ENCODE measurements at regions not wholly inside any gene's neighbourhood (a gene's known extent, or its start where the extent isn't known, plus 50 kb on each side); places are given as distances from the start of the nearest gene placed in this dataset.

DNA sequence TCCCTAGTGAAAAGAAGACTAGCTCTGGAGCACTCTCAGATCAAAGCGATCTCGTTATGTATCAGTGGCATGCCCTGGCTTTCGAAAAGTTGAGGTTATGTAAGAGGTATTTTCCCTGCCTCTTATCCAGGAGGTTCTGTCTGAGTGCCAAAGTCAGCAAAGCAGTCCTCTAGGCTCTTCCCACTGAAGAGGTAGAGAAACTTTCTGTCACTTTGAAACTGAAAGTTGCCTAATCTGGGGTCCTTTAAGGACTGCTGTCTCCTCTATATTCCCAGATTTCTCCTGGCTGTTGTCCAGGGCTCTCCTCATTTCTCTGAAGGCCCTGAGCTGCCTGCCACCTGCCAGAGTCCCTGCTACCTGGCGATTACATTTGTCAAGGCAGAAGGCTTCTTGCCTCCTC, 96.3 kb downstream of the B3GNT2 start (continued):
- TF ChIP-seq, protein P1, sequence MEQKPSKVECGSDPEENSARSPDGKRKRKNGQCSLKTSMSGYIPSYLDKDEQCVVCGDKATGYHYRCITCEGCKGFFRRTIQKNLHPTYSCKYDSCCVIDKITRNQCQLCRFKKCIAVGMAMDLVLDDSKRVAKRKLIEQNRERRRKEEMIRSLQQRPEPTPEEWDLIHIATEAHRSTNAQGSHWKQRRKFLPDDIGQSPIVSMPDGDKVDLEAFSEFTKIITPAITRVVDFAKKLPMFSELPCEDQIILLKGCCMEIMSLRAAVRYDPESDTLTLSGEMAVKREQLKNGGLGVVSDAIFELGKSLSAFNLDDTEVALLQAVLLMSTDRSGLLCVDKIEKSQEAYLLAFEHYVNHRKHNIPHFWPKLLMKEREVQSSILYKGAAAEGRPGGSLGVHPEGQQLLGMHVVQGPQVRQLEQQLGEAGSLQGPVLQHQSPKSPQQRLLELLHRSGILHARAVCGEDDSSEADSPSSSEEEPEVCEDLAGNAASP (IDR thresholded peaks at IDR 0.05), result peak; percentile 42; the same call in 1 of the 2 replicates
- TF ChIP-seq ZNF551 (CRISPR knock-in tag; IDR thresholded peaks at IDR 0.05) (no peak), ZBTB8A (IDR thresholded peaks at IDR 0.05; ENCODE audit: partially characterized antibody) (no peak), NR3C1 (CRISPR knock-in tag; IDR thresholded peaks at IDR 0.05) (no peak), ZSCAN32 (CRISPR knock-in tag; IDR thresholded peaks at IDR 0.05) (no peak), ZNF354B (CRISPR knock-in tag; IDR thresholded peaks at IDR 0.05) (no peak), KDM1A (IDR thresholded peaks at IDR 0.05) (no peak), ZFX (CRISPR knock-in tag; IDR thresholded peaks at IDR 0.05) (no peak)

DNA sequence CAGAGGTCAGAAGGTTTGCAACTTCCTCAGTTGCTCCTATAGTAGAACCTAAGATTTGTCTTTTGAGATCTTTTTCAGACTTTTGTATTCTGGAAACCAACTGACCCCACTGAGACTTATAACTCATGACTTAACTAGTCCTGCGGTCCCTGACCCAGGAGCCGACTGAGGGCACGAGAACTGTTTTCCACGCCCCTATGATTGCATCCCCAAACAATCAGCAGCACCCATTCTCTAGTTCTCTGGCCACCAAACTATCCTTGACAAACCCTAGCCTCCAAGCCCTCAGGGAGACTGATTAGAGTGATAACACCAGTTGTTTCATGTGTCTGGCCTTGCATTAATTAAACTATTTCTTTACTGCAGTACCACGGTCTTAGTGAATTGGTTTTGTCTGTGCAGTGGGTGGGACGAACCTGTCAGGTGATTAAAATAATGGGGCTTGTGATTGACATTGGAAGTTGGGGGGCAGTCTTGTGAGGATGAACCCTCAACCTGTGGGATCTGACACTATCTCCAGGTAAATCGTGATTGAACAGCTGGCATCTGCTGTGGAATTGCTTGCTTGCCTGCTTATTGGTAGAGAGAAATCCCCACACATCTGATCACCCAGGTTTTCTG, 95.7 kb downstream of the B3GNT2 start:
- no peak for FAIRE-seq
- peak overlapping the region; percentile 47; the same call in 1 of the 2 replicates for H3K4me2 ChIP-seq (ENCODE audit: insufficient read depth, low read length)
- in situ Hi-C loops (cut with MboI), result no loop called here

More for the DNA sequence above, 95.7 kb downstream of the B3GNT2 start:
- Histone ChIP-seq H3K79me2 (ENCODE audit: control insufficient read depth, insufficient read depth, low read length) (peaks cover 7% of the 10 kb centered on the region), H3K27me3 (ENCODE audit: control insufficient read depth in 2 of 2, insufficient read depth in 2 of 2, low read length in 2 of 2) (no peaks in the 10 kb centered on the region), H3K9ac (ENCODE audit: insufficient read depth in 1 of 2, low read depth in 2 of 2, low read length in 2 of 2) (peak overlapping the region in 1 of 2 experiments; percentile 7; a peak in 1 of 4 replicates), H3K4me3 (no peak overlapping the region), H3K4me1 (replicated peaks in 1 of 2; ENCODE audit: control insufficient read depth in 2 of 2, insufficient read depth in 2 of 2, low read length in 2 of 2) (peaks cover 49 to 63% of the 10 kb centered on the region in 2 experiments), H2AFZ (ENCODE audit: low read depth, low read length) (peak overlapping the region; percentile 58), H4K20me1 (replicated peaks; ENCODE audit: control insufficient read depth, insufficient read depth, low read length) (no peaks in the 10 kb centered on the region), H3K9me3 (replicated peaks; ENCODE audit: control insufficient read depth, insufficient read depth, low read depth, low read length) (no peaks in the 10 kb centered on the region), H3K9me1 (ENCODE audit: control insufficient read depth, insufficient read depth, low read length) (no peaks in the 10 kb centered on the region), H3K27ac (ENCODE audit: extremely low read depth, low read depth, low read length) (no peak overlapping the region), H3K36me3 (ENCODE audit: control insufficient read depth, insufficient read depth, low read length) (no peaks in the 10 kb centered on the region)
- POLR2A ChIA-PET, result no interaction called here
- intact Hi-C loops (cut with micrococcal nuclease), result no loop called here
- CTCF ChIA-PET (ENCODE audit: low intra/inter-chr PET ratio), result no interaction called here
- no TSS peak for BruUV-seq (replicated peaks)
- TF ChIP-seq TEAD1 (CRISPR knock-in tag; IDR thresholded peaks at IDR 0.05) (no peak), SP1 (CRISPR knock-in tag; IDR thresholded peaks at IDR 0.05) (no peak), FOXA1 (IDR thresholded peaks at IDR 0.05; ENCODE audit: borderline replicate concordance) (no peak), CCNT2 (IDR thresholded peaks at IDR 0.05; ENCODE audit: borderline replicate concordance, extremely low read depth, insufficient read length, low read depth, low read length) (no peak), MTA1 (IDR thresholded peaks at IDR 0.05; ENCODE audit: borderline replicate concordance) (no peak), GATA2 (CRISPR knock-in tag; IDR thresholded peaks at IDR 0.05) (peak; percentile 48), CBX3 (IDR thresholded peaks at IDR 0.05; ENCODE audit: borderline replicate concordance in 1 of 2, low read length in 2 of 2) (0 out of 3 replicates have a peak, but pooled peaks of 1 of the 2 experiments have one; percentile 10), SAP30 (IDR thresholded peaks at IDR 0.05; ENCODE audit: borderline replicate concordance, insufficient read depth, low read depth, low read length, poor library complexity, severe bottlenecking) (no peak)
- TF ChIP-seq, protein P2, sequence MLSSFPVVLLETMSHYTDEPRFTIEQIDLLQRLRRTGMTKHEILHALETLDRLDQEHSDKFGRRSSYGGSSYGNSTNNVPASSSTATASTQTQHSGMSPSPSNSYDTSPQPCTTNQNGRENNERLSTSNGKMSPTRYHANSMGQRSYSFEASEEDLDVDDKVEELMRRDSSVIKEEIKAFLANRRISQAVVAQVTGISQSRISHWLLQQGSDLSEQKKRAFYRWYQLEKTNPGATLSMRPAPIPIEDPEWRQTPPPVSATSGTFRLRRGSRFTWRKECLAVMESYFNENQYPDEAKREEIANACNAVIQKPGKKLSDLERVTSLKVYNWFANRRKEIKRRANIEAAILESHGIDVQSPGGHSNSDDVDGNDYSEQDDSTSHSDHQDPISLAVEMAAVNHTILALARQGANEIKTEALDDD (IDR thresholded peaks at IDR 0.05), result peak; percentile 90
- TF ChIP-seq, protein P3, sequence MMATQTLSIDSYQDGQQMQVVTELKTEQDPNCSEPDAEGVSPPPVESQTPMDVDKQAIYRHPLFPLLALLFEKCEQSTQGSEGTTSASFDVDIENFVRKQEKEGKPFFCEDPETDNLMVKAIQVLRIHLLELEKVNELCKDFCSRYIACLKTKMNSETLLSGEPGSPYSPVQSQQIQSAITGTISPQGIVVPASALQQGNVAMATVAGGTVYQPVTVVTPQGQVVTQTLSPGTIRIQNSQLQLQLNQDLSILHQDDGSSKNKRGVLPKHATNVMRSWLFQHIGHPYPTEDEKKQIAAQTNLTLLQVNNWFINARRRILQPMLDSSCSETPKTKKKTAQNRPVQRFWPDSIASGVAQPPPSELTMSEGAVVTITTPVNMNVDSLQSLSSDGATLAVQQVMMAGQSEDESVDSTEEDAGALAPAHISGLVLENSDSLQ (IDR thresholded peaks at IDR 0.05), result peak; percentile 70
- no peak for ATAC-seq
- 52% methylated on average over 7 of the region's 7 CpGs for WGBS (ENCODE audit: insufficient coverage, low coverage, missing lambda C conversion rate)
- DNase-seq (ENCODE audit: extremely low read depth in 1 of 4, low spot score in 3 of 4), result no peak
